ENCODE measurements at regions not wholly inside any gene's neighbourhood (a gene's known extent, or its start where the extent isn't known, plus 50 kb on each side); places are given as distances from the start of the nearest gene placed in this dataset.

DNA sequence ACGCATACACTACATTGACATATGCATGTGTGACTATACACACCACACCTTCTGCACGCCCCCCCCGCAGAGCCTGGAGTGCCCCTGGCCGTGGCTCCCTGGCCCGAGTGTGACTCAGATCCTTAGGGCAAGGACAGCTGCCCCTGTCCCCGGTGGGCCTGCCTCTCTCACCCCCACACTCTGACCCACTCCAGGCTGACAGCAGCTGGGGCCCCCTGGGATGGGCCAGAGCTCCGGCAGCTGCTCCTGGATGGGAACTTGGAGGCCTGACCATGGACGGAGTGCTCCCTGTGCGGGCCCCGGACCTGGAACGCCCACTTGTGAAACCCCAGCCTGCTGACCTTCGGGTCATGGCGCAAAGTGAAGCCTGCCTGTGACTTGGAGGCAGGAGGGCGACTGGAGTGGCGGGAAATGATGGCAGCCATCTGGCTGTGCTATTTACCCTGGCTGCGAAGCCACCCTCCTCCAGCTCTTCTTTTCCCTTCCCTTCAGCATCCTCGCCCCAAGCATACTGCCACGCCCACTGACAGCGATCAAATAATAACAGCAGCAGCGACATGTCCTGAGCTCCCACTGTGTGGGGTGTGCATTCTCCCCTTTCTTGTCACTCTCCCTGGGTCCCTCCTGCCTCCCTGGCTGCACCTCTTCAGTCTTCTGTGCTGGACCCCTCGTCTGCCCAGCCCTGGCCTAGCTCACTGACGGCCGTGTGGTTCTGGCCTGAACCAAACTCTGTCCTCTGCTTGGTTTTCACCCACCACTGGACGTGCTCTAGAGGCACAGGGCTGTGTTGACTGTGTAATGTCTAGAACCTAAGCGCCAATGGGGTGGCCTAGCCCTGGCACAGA lies 90.7 kb upstream of the MEF2A start:
- no peak for DNase-seq (ENCODE audit: low spot score)
- TF ChIP-seq, protein P1, sequence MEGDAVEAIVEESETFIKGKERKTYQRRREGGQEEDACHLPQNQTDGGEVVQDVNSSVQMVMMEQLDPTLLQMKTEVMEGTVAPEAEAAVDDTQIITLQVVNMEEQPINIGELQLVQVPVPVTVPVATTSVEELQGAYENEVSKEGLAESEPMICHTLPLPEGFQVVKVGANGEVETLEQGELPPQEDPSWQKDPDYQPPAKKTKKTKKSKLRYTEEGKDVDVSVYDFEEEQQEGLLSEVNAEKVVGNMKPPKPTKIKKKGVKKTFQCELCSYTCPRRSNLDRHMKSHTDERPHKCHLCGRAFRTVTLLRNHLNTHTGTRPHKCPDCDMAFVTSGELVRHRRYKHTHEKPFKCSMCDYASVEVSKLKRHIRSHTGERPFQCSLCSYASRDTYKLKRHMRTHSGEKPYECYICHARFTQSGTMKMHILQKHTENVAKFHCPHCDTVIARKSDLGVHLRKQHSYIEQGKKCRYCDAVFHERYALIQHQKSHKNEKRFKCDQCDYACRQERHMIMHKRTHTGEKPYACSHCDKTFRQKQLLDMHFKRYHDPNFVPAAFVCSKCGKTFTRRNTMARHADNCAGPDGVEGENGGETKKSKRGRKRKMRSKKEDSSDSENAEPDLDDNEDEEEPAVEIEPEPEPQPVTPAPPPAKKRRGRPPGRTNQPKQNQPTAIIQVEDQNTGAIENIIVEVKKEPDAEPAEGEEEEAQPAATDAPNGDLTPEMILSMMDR (IDR thresholded peaks at IDR 0.05; ENCODE audit: extremely low read depth, missing control alignments): no peak

DNA sequence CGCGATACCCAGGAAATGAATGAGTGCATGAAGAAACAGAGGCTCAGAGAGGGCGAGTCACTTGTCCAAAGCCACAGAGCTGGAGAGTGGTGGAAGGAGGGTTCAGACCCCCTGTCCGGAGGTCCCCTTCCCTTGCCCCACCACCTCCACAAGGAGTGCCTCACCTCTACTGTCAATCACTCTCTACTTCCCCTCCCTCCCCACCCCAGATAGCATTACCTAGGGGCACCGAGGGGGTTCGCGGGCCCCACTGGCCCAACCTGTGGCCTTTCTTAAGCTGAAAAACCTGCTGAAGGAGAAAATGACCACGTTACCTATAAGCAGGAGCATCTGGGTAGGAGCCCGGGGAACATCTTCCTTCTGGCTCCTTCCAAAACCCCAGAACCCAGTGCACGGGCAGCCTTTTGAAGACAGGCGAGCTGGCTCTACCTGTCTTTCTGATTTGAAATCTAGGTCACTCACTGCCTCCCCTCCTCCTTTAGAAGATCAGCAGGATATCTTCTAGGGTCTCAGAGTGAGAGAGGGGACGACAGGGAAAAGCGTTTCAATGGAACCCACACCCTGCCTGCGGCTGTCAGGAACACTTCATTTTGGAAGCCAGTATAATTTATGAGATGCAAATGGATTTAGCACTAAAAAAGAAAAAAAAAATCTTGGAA lies 89.9 kb upstream of the MEF2A start:
- TF ChIP-seq, protein P1 (IDR thresholded peaks at IDR 0.05; ENCODE audit: extremely low read depth, missing control alignments): no peak
- no peak for DNase-seq (ENCODE audit: low spot score)

- TF ChIP-seq, protein P1 (IDR thresholded peaks at IDR 0.05; ENCODE audit: extremely low read depth, missing control alignments): no peak
- peak; percentile 49 for DNase-seq (ENCODE audit: low spot score)
Observed at GRCh38 chr15:99476413-99477222, 89.2 kb upstream of the MEF2A start.

- TF ChIP-seq, protein P1 (IDR thresholded peaks at IDR 0.05; ENCODE audit: extremely low read depth, missing control alignments): no peak
- no peak for DNase-seq (ENCODE audit: low spot score)
Observed at GRCh38 chr15:99477791-99478471, 87.9 kb upstream of the MEF2A start.

- TF ChIP-seq, protein P1 (IDR thresholded peaks at IDR 0.05; ENCODE audit: extremely low read depth, missing control alignments): no peak
- no peak for DNase-seq (ENCODE audit: low spot score)
Observed at GRCh38 chr15:99478977-99479376, 86.8 kb upstream of the MEF2A start.

- DNase-seq (ENCODE audit: low spot score): no peak
- TF ChIP-seq, protein P1 (IDR thresholded peaks at IDR 0.05; ENCODE audit: extremely low read depth, missing control alignments): no peak
Observed at GRCh38 chr15:99480016-99480810, 85.6 kb upstream of the MEF2A start.
